Ovary (tissue), 3 donors: ENCODE measurements at regions not wholly inside any gene's neighbourhood (a gene's known extent, or its start where the extent isn't known, plus 50 kb on each side); places are given as distances from the start of the nearest gene placed in this dataset.

Experiments used
- POLR2A ChIP-seq: fragments of 450-650 bp; IDR thresholded peaks from one replicate; pipeline ENCODE4 v1.6.1; 2017; ENCODE audit warnings: antibody characterized with exemption, mild to moderate bottlenecking, moderate library complexity
- TF ChIP-seq, protein P1 (sequence below), 3 donors: fragments of 450-650 bp in 2 of 3; fragments of 200-600 bp in 1 of 3; IDR thresholded peaks; one replicate each; pipeline versions ENCODE4 v1.5.1 to v1.8.0; 2016 to 2022; ENCODE audit warnings: antibody characterized with exemption in 3 of 3, mild to moderate bottlenecking in 1 of 3
- donor health status: DM: no; HTN: no; CAD: no.

DNA sequence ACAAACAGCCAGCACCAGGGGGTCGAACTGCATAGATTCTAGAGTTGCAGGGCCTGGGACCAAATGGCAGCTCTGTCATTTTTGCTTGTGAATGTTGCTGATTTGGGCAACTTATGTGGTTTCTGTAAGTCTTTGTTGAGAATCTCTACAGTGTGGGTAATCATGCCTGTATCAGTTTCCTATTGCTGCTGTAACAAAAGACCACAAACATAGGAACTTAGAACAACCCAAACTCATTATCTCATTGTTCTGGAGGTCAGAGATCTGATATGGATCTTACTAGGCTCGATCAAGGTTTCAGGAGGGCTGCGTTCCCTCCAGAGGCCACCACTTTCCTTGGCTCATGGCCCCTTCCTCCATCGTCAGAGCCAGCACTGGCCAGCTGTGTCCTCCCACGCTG, 86.8 kb upstream of the SH3BP4 start:
- TF ChIP-seq, protein P1, sequence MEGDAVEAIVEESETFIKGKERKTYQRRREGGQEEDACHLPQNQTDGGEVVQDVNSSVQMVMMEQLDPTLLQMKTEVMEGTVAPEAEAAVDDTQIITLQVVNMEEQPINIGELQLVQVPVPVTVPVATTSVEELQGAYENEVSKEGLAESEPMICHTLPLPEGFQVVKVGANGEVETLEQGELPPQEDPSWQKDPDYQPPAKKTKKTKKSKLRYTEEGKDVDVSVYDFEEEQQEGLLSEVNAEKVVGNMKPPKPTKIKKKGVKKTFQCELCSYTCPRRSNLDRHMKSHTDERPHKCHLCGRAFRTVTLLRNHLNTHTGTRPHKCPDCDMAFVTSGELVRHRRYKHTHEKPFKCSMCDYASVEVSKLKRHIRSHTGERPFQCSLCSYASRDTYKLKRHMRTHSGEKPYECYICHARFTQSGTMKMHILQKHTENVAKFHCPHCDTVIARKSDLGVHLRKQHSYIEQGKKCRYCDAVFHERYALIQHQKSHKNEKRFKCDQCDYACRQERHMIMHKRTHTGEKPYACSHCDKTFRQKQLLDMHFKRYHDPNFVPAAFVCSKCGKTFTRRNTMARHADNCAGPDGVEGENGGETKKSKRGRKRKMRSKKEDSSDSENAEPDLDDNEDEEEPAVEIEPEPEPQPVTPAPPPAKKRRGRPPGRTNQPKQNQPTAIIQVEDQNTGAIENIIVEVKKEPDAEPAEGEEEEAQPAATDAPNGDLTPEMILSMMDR (IDR thresholded peaks at IDR 0.05) = no peak
- no peak for TF ChIP-seq POLR2A
